ENCODE measurements at regions not wholly inside any gene's neighbourhood (a gene's known extent, or its start where the extent isn't known, plus 50 kb on each side); places are given as distances from the start of the nearest gene placed in this dataset.

DNA sequence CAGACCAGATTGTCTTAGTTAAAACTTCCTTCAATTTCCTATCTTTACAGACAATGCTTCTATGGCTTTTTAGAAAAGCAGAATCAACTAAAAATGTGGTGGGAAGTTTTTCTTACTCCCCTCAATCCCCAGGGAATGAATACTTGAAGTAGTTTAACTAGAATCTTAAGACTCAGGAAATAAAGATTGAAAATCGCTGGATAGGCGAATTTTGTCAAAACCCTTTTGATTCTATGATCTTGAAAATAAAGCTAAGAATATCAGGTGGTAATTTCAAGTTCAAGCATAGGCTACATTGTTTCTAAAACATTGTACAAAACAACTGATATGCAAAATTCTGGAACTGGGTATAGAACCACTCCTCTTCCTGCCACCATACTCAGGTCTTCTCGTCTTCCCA is 276.5 kb upstream of the GK2 start:
- no peaks in the 10 kb centered on the region for H3K9me3 ChIP-seq (replicated peaks; ENCODE audit: control insufficient read depth, insufficient read depth, low read length)
- H3K4me2 ChIP-seq (ENCODE audit: control insufficient read depth, insufficient read depth): no peak overlapping the region
- H3K36me3 ChIP-seq (ENCODE audit: control insufficient read depth in 2 of 2, insufficient read depth in 2 of 2, low read length in 1 of 2): no peaks in the 10 kb centered on the region
- no peak for DNase-seq (ENCODE audit: low read depth, low spot score)
- no peaks in the 10 kb centered on the region for H4K20me1 ChIP-seq (ENCODE audit: control insufficient read depth, insufficient read depth)
- BruUV-seq (replicated peaks): no TSS peak
- ChIA-PET CTCF (no interaction called here), SMC1A (ENCODE audit: uncharacterized antibody, unreplicated experiment) (interaction anchor here (1.5 kb wide), 1 partner anchor 18 kb away, joined by 3 read pairs; no protein-coding TSS in a partner anchor), RAD21 (ENCODE audit: unreplicated experiment) (no interaction called here), POLR2A (no interaction called here)
- FAIRE-seq: no peak
- no peak overlapping the region for H3K27ac ChIP-seq (ENCODE audit: control insufficient read depth, insufficient read depth)
- no peak for ATAC-seq
- no peak overlapping the region for H2AFZ ChIP-seq (ENCODE audit: control insufficient read depth, low read depth, low read length)
- no peak overlapping the region for H3K9ac ChIP-seq (ENCODE audit: control insufficient read depth, insufficient read depth, low read length)
- WGBS (ENCODE audit: insufficient coverage, insufficient replicate concordance, low lambda C conversion rate, missing lambda C conversion rate): 2% methylated on average over 3 of the region's 3 CpGs
- in situ Hi-C loops (cut with MboI) (no loop called here), intact Hi-C loops (cut with micrococcal nuclease; ENCODE audit: unreplicated experiment) (no loop called here)
- H3K27me3 ChIP-seq (replicated peaks in 1 of 2; ENCODE audit: control insufficient read depth in 2 of 2, insufficient read depth in 2 of 2, low read length in 1 of 2): no peaks in the 10 kb centered on the region
- H3K4me3 ChIP-seq: no peak overlapping the region
- no peaks in the 10 kb centered on the region for H3K4me1 ChIP-seq (ENCODE audit: control insufficient read depth, insufficient read depth, low read length)
- H3K79me2 ChIP-seq (ENCODE audit: control insufficient read depth, insufficient read depth, low read length): no peaks in the 10 kb centered on the region
- TF ChIP-seq JUND (IDR thresholded peaks at IDR 0.05; ENCODE audit: low read depth, low read length): no peak

DNA sequence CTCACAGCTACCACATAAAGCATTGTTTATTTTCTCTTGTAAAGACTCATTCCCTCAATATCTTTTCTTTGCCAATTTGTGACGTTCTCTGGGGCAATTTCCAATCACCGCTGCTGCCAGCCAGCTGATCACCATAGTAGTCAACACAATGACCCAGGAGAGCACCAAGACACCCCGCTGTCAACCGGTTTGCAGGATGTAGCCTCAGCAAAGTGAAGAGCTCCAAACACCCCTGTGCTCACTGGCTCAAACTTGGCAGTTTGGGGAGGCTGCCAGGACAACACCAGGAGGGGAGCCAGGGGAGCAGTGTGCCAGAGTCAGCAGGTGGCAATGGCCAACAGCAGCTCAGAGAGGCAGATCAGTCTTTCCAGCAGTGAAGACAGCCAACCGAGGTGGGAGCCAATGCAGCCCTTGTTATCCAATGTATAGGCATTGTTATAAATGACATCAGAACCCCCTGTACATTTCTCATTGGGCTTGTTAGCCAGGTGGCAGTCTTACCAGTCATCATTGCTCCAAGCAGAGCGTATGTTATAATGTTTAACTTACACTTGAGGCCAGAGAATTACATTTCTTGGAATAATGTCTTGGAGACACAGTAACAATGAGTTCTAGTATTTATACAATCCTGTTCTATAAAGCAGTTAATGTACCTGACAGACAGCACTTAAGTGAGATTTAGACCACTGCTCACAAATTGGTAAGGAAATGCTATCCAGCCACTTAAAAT is 274.9 kb upstream of the GK2 start:
- in situ Hi-C loops (cut with MboI): no loop called here
- TF ChIP-seq POLR2A (IDR thresholded peaks at IDR 0.05; ENCODE audit: low read depth, low read length) (no peak), ZZZ3 (IDR thresholded peaks at IDR 0.05; ENCODE audit: control insufficient read depth, insufficient read length, low read depth) (no peak), NR2C2 (IDR thresholded peaks at IDR 0.05; ENCODE audit: borderline replicate concordance, control insufficient read depth, insufficient read length, low read depth) (no peak), KAT2A (conservative IDR thresholded peaks at IDR 0.05; ENCODE audit: control insufficient read depth, low read depth, low read length) (no peak)
- POLR2A ChIA-PET: no interaction called here

More for the DNA sequence above, 274.9 kb upstream of the GK2 start:
- no peak overlapping the region for H3K9ac ChIP-seq (ENCODE audit: control insufficient read depth, insufficient read depth, low read length)
- no peaks in the 10 kb centered on the region for H3K4me1 ChIP-seq (ENCODE audit: control insufficient read depth, insufficient read depth, low read length)
- H3K79me2 ChIP-seq (ENCODE audit: control insufficient read depth, insufficient read depth, low read length): no peaks in the 10 kb centered on the region
- no peak for DNase-seq (ENCODE audit: low read depth, low spot score)
- no peaks in the 10 kb centered on the region for H3K27me3 ChIP-seq (replicated peaks in 1 of 2; ENCODE audit: control insufficient read depth in 2 of 2, insufficient read depth in 2 of 2, low read length in 1 of 2)
- 8% methylated on average over 6 of the region's 6 CpGs for WGBS (ENCODE audit: insufficient coverage, insufficient replicate concordance, low lambda C conversion rate, missing lambda C conversion rate)
- intact Hi-C loops (cut with micrococcal nuclease; ENCODE audit: unreplicated experiment): no loop called here
- no peak overlapping the region for H3K4me2 ChIP-seq (ENCODE audit: control insufficient read depth, insufficient read depth)
- ChIA-PET RAD21 (ENCODE audit: unreplicated experiment) (no interaction called here), CTCF (no interaction called here), SMC1A (ENCODE audit: uncharacterized antibody, unreplicated experiment) (no interaction called here)
- BruUV-seq (replicated peaks): no TSS peak
- no peak overlapping the region for H3K4me3 ChIP-seq
- H3K27ac ChIP-seq (ENCODE audit: control insufficient read depth, insufficient read depth): no peak overlapping the region
- no peaks in the 10 kb centered on the region for H3K36me3 ChIP-seq (ENCODE audit: control insufficient read depth in 2 of 2, insufficient read depth in 2 of 2, low read length in 1 of 2)
- H3K9me3 ChIP-seq (replicated peaks; ENCODE audit: control insufficient read depth, insufficient read depth, low read length): no peaks in the 10 kb centered on the region
- ATAC-seq: no peak
- no peak for FAIRE-seq
- no peak overlapping the region for H2AFZ ChIP-seq (ENCODE audit: control insufficient read depth, low read depth, low read length)
- H4K20me1 ChIP-seq (ENCODE audit: control insufficient read depth, insufficient read depth): no peaks in the 10 kb centered on the region
